ENCODE measurements at regions not wholly inside any gene's neighbourhood (a gene's known extent, or its start where the extent isn't known, plus 50 kb on each side); places are given as distances from the start of the nearest gene placed in this dataset.

- intact Hi-C loops (cut with DNase I; ENCODE audit: low total_unique reads): no loop called here
- DNase-seq (ENCODE audit: low spot score in 2 of 2): no peak
- TF ChIP-seq CTCF (IDR thresholded peaks at IDR 0.05) (no peak), POLR2A (IDR thresholded peaks at IDR 0.05) (no peak)
- 86 to 96% methylated on average over 1 of the region's 1 CpG for WGBS, 2 donors
- H3K4me3 ChIP-seq (ENCODE audit: low read depth, poor library complexity, severe bottlenecking): no peak overlapping the region
These were observed 102.9 kb upstream of the PHYHIPL start for GRCh38 chr10:59073456-59074053.

GRCh38 chr10:59075576-59075975 lies 100.9 kb upstream of the PHYHIPL start:
- no peak overlapping the region for H3K4me3 ChIP-seq (ENCODE audit: low read depth, poor library complexity, severe bottlenecking)
- DNase-seq (ENCODE audit: low spot score in 2 of 2): no peak
- intact Hi-C loops (cut with DNase I; ENCODE audit: low total_unique reads): no loop called here
- WGBS, 2 donors: 92 to 95% methylated on average over 1 of the region's 1 CpG
- TF ChIP-seq CTCF (IDR thresholded peaks at IDR 0.05) (no peak), POLR2A (IDR thresholded peaks at IDR 0.05) (no peak)

GRCh38 chr10:59077855-59078254 lies 98.6 kb upstream of the PHYHIPL start:
- 77 to 84% methylated on average over 2 of the region's 2 CpGs for WGBS, 2 donors
- intact Hi-C loops (cut with DNase I; ENCODE audit: low total_unique reads): no loop called here
- TF ChIP-seq POLR2A (IDR thresholded peaks at IDR 0.05): no peak
- no peak overlapping the region for H3K4me3 ChIP-seq (ENCODE audit: low read depth, poor library complexity, severe bottlenecking)
- no peak for DNase-seq (ENCODE audit: low spot score in 2 of 2)

- intact Hi-C loops (cut with DNase I; ENCODE audit: low total_unique reads): no loop called here
- 25 to 50% methylated on average over 1 of the region's 1 CpG for WGBS, 2 donors
- no peak overlapping the region for H3K4me3 ChIP-seq (ENCODE audit: low read depth, poor library complexity, severe bottlenecking)
- DNase-seq (ENCODE audit: low spot score in 2 of 2): no peak
- TF ChIP-seq POLR2A (IDR thresholded peaks at IDR 0.05) (no peak), CTCF (IDR thresholded peaks at IDR 0.05) (no peak)
These were observed 97.5 kb upstream of the PHYHIPL start for GRCh38 chr10:59078978-59079377.

- no peak for DNase-seq (ENCODE audit: low spot score in 2 of 2)
- no peak overlapping the region for H3K4me3 ChIP-seq (ENCODE audit: low read depth, poor library complexity, severe bottlenecking)
- TF ChIP-seq CTCF (IDR thresholded peaks at IDR 0.05) (no peak), POLR2A (IDR thresholded peaks at IDR 0.05) (no peak)
- intact Hi-C loops (cut with DNase I; ENCODE audit: low total_unique reads): no loop called here
- WGBS, 2 donors: 25 to 27% methylated on average over 4 of the region's 4 CpGs
These were observed 96.8 kb upstream of the PHYHIPL start for GRCh38 chr10:59079386-59080226.

GRCh38 chr10:59082249-59082648 lies 94.2 kb upstream of the PHYHIPL start:
- TF ChIP-seq POLR2A (IDR thresholded peaks at IDR 0.05): no peak
- no peak for TF ChIP-seq CTCF (IDR thresholded peaks at IDR 0.05)
- intact Hi-C loops (cut with DNase I; ENCODE audit: low total_unique reads): no loop called here
- 25 to 56% methylated on average over 3 of the region's 3 CpGs for WGBS, 2 donors
- no peak for DNase-seq (ENCODE audit: low spot score in 2 of 2)
- no peak overlapping the region for H3K4me3 ChIP-seq (ENCODE audit: low read depth, poor library complexity, severe bottlenecking)
